GM10248 (cell line): ENCODE measurements at regions not wholly inside any gene's neighbourhood (a gene's known extent, or its start where the extent isn't known, plus 50 kb on each side); places are given as distances from the start of the nearest gene placed in this dataset.
"Not testable (repeated sequence)": the region's sequence is repeated elsewhere in the genome, so short reads cannot be mapped to it uniquely, and the experiment has no call there.

Experiments
- CTCF ChIA-PET: fragments of 300-600 bp; sonication (Branson Sonifier 250); formaldehyde crosslinking; extraction: SDS; loops from one replicate; lab custom pipeline; 2021; ENCODE audit warnings: antibody characterized with exemption; lab: Yijun Ruan, JAX
- POLR2A ChIA-PET: fragments of 350-650 bp; sonication (Branson Sonifier 250); formaldehyde crosslinking; extraction: SDS; loops from one replicate; lab custom pipeline; 2020; ENCODE audit warnings: antibody characterized with exemption; lab: Yijun Ruan, JAX
- DNase-seq: peaks from one replicate; pipeline ENCODE4 v3.0.0; 2012; ENCODE audit errors: extremely low spot score
- TF ChIP-seq, protein P1 (sequence below): IDR thresholded peaks from 2 replicates; pipeline ENCODE4 v1.5.1; 2012; ENCODE audit warnings: mild to moderate bottlenecking, low read depth; ENCODE audit errors: extremely low read depth, missing control alignments, control extremely low read depth

DNA sequence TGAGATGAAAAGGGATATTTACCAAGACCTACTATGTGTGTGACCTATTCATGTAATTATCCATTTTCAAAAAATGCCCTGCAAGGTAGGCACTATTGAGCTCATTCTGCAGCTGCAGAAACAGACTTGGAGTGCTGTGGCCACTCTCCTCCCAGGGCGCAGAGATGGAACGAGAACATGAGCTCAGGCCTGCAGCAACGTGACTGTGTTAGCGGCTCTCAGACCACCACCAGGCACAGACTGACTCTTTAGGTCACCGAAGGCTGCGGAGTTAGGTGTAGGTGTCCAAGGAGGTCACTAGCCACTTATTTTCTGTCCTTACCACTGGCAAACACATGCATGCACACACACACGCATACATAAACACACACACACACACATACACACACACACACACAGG lies 271.4 kb upstream of the DIO3 start:
- no peak for DNase-seq
- POLR2A ChIA-PET = no interaction called here
- CTCF ChIA-PET = no interaction called here
- TF ChIP-seq, protein P1, sequence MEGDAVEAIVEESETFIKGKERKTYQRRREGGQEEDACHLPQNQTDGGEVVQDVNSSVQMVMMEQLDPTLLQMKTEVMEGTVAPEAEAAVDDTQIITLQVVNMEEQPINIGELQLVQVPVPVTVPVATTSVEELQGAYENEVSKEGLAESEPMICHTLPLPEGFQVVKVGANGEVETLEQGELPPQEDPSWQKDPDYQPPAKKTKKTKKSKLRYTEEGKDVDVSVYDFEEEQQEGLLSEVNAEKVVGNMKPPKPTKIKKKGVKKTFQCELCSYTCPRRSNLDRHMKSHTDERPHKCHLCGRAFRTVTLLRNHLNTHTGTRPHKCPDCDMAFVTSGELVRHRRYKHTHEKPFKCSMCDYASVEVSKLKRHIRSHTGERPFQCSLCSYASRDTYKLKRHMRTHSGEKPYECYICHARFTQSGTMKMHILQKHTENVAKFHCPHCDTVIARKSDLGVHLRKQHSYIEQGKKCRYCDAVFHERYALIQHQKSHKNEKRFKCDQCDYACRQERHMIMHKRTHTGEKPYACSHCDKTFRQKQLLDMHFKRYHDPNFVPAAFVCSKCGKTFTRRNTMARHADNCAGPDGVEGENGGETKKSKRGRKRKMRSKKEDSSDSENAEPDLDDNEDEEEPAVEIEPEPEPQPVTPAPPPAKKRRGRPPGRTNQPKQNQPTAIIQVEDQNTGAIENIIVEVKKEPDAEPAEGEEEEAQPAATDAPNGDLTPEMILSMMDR = no peak

DNA sequence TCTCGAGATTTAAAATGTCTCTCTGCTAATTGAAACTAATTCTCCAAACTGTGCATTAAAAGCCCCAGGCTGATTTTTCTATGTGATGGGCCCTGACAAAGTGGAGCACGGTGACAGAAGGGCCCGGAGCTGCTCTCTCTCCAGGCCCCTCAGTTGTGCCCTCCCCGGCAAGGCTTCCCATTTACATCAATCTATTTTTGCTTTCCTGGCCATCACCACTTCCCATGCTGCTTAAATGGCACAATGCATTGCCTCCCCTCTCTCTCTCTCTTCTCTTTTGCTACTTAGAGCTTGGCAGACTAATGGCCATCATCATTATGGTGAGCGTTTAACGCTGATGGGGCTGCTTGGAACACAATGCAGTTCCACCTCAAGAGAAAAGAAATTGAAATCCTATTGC lies 270.7 kb upstream of the DIO3 start:
- ChIA-PET CTCF (no interaction called here), POLR2A (no interaction called here)

DNA sequence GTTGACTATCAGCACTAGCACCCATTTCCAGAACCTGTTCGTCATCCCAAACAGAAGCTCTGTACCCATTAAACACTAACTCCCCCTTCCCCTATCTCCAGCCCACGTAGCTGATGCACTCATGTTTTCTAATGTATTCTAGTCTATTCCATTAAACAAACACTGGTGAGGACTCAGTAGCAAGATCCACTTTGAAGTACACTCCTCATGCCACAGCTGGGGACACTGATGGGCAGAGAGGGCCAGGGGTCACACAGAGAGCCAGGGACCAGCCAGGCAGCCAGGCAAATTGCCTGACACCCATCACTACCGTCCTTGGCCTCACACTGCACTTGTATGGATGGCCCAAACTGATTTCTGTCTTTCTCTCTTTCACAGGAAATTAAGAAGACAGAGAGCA lies 269.9 kb upstream of the DIO3 start:
- DNase-seq = no peak
- ChIA-PET CTCF (no interaction called here), POLR2A (no interaction called here)
- TF ChIP-seq, protein P1 = no peak

More for the DNA sequence above, 270.7 kb upstream of the DIO3 start:
- TF ChIP-seq, protein P1 = no peak
- no peak for DNase-seq

DNA sequence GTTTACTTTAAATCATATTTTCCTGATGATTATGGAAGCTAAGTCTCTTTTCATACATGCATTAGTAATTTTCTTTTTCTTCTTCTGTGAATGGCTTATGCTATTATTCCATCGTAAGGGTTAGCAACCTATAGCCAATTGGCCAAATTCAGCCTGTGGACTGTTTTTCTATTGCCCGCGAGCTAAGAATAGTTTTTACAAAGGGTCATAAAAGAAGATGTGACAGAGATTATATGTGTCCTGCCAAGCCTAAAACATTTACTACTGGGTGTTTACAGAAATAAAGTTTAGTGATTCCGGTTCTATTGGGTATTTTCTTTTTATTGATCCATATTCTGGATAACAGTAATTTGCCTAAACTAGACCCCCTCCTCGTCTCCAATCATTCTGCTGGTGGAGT lies 268.8 kb upstream of the DIO3 start:
- DNase-seq = no peak
- TF ChIP-seq, protein P1 = no peak
- CTCF ChIA-PET = no interaction called here
- POLR2A ChIA-PET = no interaction called here

DNA sequence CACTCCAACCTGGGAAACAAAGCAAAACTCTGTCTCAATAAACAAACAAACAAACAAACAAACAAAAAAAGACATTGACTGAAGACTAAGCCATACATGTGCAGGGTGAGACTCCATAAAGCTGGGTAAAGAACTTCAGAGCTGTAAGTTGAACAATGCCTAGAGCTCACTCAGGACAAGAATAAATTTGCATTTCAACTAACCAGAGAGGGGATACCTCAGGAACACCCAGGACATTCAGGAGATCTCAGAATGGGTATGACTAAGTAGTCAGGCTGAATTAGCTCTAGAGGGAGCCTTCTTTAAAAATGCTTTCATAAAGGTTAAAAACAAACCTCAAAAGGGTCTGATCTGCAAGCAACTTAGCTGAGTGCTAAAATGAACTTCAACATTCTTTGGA lies 267.7 kb upstream of the DIO3 start:
- TF ChIP-seq, protein P1 = no peak
- no peak for DNase-seq
- ChIA-PET POLR2A (no interaction called here), CTCF (interaction anchor here (1.5 kb wide), 1 partner anchor 35 kb away, joined by 4 read pairs; no protein-coding TSS in a partner anchor)

DNA sequence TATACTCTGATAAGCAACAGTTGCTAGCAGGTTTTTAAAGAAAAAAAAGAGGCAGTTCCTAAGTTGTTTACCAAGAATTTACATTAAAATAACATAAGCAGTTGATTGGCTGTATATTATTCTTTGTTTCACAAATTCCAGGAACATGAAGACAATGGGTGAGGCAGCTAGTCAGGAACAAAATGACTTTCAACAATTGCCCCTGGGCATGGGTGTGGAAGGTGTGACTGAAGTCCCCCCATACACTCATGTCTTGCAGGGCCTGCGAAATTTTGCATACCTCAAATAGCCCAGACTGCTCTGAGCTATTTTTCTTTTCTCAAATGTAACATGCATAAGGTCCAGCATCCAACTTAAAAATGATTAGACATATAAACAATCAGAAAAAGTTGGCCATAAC lies 267.2 kb upstream of the DIO3 start:
- POLR2A ChIA-PET = no interaction called here
- no peak for DNase-seq
- CTCF ChIA-PET = interaction anchor here (1.5 kb wide), 1 partner anchor 36 kb away, joined by 4 read pairs; no protein-coding TSS in a partner anchor
- TF ChIP-seq, protein P1 = no peak

DNA sequence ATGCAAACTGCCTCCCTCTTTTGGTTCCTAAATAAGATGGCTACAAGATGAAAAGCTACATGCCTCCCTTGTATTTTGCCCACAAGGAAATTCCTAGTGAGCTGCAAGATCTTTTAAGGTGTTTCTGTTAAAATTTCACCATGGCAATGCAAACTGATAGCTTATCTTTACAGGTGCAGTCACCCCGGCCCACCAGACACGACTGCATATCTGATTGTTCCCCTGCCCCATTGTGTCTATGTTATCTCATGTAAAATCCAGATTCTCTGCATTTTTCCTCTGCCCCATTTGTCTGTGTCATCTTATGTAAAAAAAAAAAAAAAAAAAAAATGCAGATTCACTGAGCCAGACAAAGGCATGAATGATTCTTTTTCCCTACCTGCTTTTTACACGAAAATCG lies 261.5 kb upstream of the DIO3 start:
- CTCF ChIA-PET, POLR2A ChIA-PET, DNase-seq: not testable (repeated sequence)
